ENCODE measurements at regions not wholly inside any gene's neighbourhood (a gene's known extent, or its start where the extent isn't known, plus 50 kb on each side); places are given as distances from the start of the nearest gene placed in this dataset.

GRCh38 chr9:110143485-110143884, 64.5 kb downstream of the C9orf152 start:
- Histone ChIP-seq H3K36me3 (ENCODE audit: insufficient read depth, insufficient read length, low read length) (peaks cover 75% of the 10 kb centered on the region), H3K9me3 (ENCODE audit: insufficient read depth, low read length) (no peaks in the 10 kb centered on the region), H3K9ac (ENCODE audit: insufficient read length, low read depth) (no peak overlapping the region), H3K27me3 (ENCODE audit: insufficient read depth, insufficient read length) (no peaks in the 10 kb centered on the region), H3K4me3 (ENCODE audit: insufficient read length, low read depth) (no peak overlapping the region), H3K4me1 (ENCODE audit: insufficient read depth, insufficient read length) (no peaks in the 10 kb centered on the region)
- DNase-seq (ENCODE audit: low read depth, low spot score) = no peak
- TF ChIP-seq SUZ12 (IDR thresholded peaks at IDR 0.05; ENCODE audit: extremely low read depth, insufficient read depth, insufficient read length) (no peak), YY1 (IDR thresholded peaks at IDR 0.05; ENCODE audit: insufficient read depth, insufficient read length) (no peak), ZNF274 (IDR thresholded peaks at IDR 0.05; ENCODE audit: low read depth, low read length) (no peak)

GRCh38 chr9:110143950-110144545, 63.9 kb downstream of the C9orf152 start:
- H3K9ac ChIP-seq (ENCODE audit: insufficient read length, low read depth) = no peak overlapping the region
- H3K36me3 ChIP-seq (ENCODE audit: insufficient read depth, insufficient read length, low read length) = peaks cover 75% of the 10 kb centered on the region
- H3K9me3 ChIP-seq (ENCODE audit: insufficient read depth, low read length) = no peaks in the 10 kb centered on the region
- no peaks in the 10 kb centered on the region for H3K27me3 ChIP-seq (ENCODE audit: insufficient read depth, insufficient read length)
- H3K4me1 ChIP-seq (ENCODE audit: insufficient read depth, insufficient read length) = no peaks in the 10 kb centered on the region
- H3K4me3 ChIP-seq (ENCODE audit: insufficient read length, low read depth) = no peak overlapping the region
- no peak for TF ChIP-seq ZNF274 (IDR thresholded peaks at IDR 0.05; ENCODE audit: low read depth, low read length)
- TF ChIP-seq YY1 (IDR thresholded peaks at IDR 0.05; ENCODE audit: insufficient read depth, insufficient read length) = no peak
- TF ChIP-seq SUZ12 (IDR thresholded peaks at IDR 0.05; ENCODE audit: extremely low read depth, insufficient read depth, insufficient read length) = no peak
- no peak for DNase-seq (ENCODE audit: low read depth, low spot score)

GRCh38 chr9:110146373-110146772, 61.6 kb downstream of the C9orf152 start:
- no peak for DNase-seq (ENCODE audit: low read depth, low spot score)
- H3K36me3 ChIP-seq (ENCODE audit: insufficient read depth, insufficient read length, low read length) = peaks cover 69% of the 10 kb centered on the region
- H3K27me3 ChIP-seq (ENCODE audit: insufficient read depth, insufficient read length) = no peaks in the 10 kb centered on the region
- H3K9ac ChIP-seq (ENCODE audit: insufficient read length, low read depth) = no peak overlapping the region
- TF ChIP-seq YY1 (IDR thresholded peaks at IDR 0.05; ENCODE audit: insufficient read depth, insufficient read length) (no peak), ZNF274 (IDR thresholded peaks at IDR 0.05; ENCODE audit: low read depth, low read length) (no peak), SUZ12 (IDR thresholded peaks at IDR 0.05; ENCODE audit: extremely low read depth, insufficient read depth, insufficient read length) (no peak)
- H3K4me3 ChIP-seq (ENCODE audit: insufficient read length, low read depth) = no peak overlapping the region
- H3K4me1 ChIP-seq (ENCODE audit: insufficient read depth, insufficient read length) = no peaks in the 10 kb centered on the region
- no peaks in the 10 kb centered on the region for H3K9me3 ChIP-seq (ENCODE audit: insufficient read depth, low read length)

- no peaks in the 10 kb centered on the region for H3K9me3 ChIP-seq (ENCODE audit: insufficient read depth, low read length)
- H3K36me3 ChIP-seq (ENCODE audit: insufficient read depth, insufficient read length, low read length) = peaks cover 69% of the 10 kb centered on the region
- no peak overlapping the region for H3K9ac ChIP-seq (ENCODE audit: insufficient read length, low read depth)
- no peak for DNase-seq (ENCODE audit: low read depth, low spot score)
- no peak overlapping the region for H3K4me3 ChIP-seq (ENCODE audit: insufficient read length, low read depth)
- TF ChIP-seq ZNF274 (IDR thresholded peaks at IDR 0.05; ENCODE audit: low read depth, low read length) (no peak), SUZ12 (IDR thresholded peaks at IDR 0.05; ENCODE audit: extremely low read depth, insufficient read depth, insufficient read length) (no peak), YY1 (IDR thresholded peaks at IDR 0.05; ENCODE audit: insufficient read depth, insufficient read length) (no peak)
- no peaks in the 10 kb centered on the region for H3K4me1 ChIP-seq (ENCODE audit: insufficient read depth, insufficient read length)
- no peaks in the 10 kb centered on the region for H3K27me3 ChIP-seq (ENCODE audit: insufficient read depth, insufficient read length)
These were observed 59.6 kb downstream of the C9orf152 start for GRCh38 chr9:110148384-110148783.

GRCh38 chr9:110148891-110149290, 59.1 kb downstream of the C9orf152 start:
- no peaks in the 10 kb centered on the region for H3K27me3 ChIP-seq (ENCODE audit: insufficient read depth, insufficient read length)
- H3K4me1 ChIP-seq (ENCODE audit: insufficient read depth, insufficient read length) = no peaks in the 10 kb centered on the region
- DNase-seq (ENCODE audit: low read depth, low spot score) = no peak
- TF ChIP-seq ZNF274 (IDR thresholded peaks at IDR 0.05; ENCODE audit: low read depth, low read length) = no peak
- TF ChIP-seq SUZ12 (IDR thresholded peaks at IDR 0.05; ENCODE audit: extremely low read depth, insufficient read depth, insufficient read length) = no peak
- no peak for TF ChIP-seq YY1 (IDR thresholded peaks at IDR 0.05; ENCODE audit: insufficient read depth, insufficient read length)
- H3K9me3 ChIP-seq (ENCODE audit: insufficient read depth, low read length) = no peaks in the 10 kb centered on the region
- H3K36me3 ChIP-seq (ENCODE audit: insufficient read depth, insufficient read length, low read length) = peaks cover 69% of the 10 kb centered on the region
- no peak overlapping the region for H3K4me3 ChIP-seq (ENCODE audit: insufficient read length, low read depth)
- H3K9ac ChIP-seq (ENCODE audit: insufficient read length, low read depth) = no peak overlapping the region

Data from NT2/D1 (cell line).